Epithelial cell of esophagus (primary cell): ENCODE measurements at regions not wholly inside any gene's neighbourhood (a gene's known extent, or its start where the extent isn't known, plus 50 kb on each side); places are given as distances from the start of the nearest gene placed in this dataset.
"Not testable (repeated sequence)": the region's sequence is repeated elsewhere in the genome, so short reads cannot be mapped to it uniquely, and the experiment has no call there.

Experiments used
- DNase-seq: peaks from one replicate; pipeline ENCODE4 v3.0.0; 2010; ENCODE audit warnings: low read depth
- H3K4me3 ChIP-seq: 2 replicates; pipeline ENCODE4 v1.5.1; 2011; ENCODE audit warnings: mild to moderate bottlenecking, low read length, control low read depth
- TF ChIP-seq, protein P1 (sequence below): IDR thresholded peaks from 2 replicates; pipeline ENCODE4 v1.5.1; 2011; ENCODE audit warnings: low read depth, mild to moderate bottlenecking, low read length, control low read depth, inconsistent platforms; ENCODE audit not compliant: insufficient read depth; ENCODE audit errors: missing control alignments

DNA sequence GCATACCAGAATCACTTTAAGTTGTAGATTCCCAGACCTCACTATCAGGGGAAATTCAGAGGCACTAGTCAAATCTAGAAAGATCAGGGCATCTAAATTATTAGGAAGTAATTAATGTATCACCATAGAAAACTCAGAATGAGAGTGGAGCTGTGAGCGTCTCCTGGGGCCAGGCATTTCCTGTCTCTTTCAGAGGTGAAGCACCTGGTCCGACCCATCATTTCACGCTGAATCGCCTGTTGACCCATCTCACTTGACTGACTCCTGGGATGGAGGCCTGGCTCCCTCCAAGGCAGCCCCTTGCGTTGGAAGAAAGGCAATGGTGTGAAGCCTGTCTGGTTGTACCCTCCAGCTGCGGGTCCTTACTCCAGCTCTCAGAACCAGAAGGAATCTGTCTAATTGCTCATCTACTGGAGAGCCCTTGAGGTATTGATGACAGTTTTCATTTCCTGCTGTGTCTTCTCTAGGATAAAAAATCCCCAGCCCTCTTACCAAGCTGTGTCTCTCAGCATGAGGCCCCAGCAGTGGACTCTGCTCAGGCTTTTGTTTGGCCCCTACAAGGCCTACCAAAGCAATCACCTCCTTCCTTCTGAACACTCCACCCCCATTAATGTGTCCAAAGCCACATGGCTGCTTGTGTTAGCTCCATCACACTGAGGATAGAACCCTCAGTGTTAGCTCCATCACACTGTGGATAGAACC is 93.2 kb upstream of the SYT13 start:
- no peak for DNase-seq
- TF ChIP-seq, protein P1, sequence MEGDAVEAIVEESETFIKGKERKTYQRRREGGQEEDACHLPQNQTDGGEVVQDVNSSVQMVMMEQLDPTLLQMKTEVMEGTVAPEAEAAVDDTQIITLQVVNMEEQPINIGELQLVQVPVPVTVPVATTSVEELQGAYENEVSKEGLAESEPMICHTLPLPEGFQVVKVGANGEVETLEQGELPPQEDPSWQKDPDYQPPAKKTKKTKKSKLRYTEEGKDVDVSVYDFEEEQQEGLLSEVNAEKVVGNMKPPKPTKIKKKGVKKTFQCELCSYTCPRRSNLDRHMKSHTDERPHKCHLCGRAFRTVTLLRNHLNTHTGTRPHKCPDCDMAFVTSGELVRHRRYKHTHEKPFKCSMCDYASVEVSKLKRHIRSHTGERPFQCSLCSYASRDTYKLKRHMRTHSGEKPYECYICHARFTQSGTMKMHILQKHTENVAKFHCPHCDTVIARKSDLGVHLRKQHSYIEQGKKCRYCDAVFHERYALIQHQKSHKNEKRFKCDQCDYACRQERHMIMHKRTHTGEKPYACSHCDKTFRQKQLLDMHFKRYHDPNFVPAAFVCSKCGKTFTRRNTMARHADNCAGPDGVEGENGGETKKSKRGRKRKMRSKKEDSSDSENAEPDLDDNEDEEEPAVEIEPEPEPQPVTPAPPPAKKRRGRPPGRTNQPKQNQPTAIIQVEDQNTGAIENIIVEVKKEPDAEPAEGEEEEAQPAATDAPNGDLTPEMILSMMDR = no peak
- H3K4me3 ChIP-seq = no peak overlapping the region

GRCh38 chr11:45378516-45378915 is 92.4 kb upstream of the SYT13 start:
- no peak for DNase-seq
- H3K4me3 ChIP-seq = no peak overlapping the region
- TF ChIP-seq, protein P1 = no peak

DNA sequence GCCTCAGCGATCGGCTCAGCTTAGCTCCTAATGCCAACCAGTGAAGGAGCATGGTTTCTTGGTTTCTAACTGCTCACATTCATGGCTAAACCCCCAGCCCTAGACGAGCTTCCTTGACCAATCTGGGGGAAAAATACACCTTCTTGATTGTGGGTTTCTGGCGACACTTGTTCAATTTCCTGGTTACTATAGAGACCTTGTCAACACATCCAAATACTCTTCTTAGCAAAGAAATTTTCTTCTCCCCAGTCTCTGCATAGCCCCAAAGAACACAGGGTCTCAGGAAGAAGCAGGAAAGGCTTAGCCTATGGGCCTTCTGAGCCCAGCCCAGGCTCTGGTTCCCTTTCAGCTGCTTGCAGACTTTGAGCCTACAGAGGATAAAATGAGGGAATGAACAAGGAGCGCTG is 88.5 kb upstream of the SYT13 start:
- TF ChIP-seq, protein P1 = no peak
- DNase-seq = no peak
- no peak overlapping the region for H3K4me3 ChIP-seq

DNA sequence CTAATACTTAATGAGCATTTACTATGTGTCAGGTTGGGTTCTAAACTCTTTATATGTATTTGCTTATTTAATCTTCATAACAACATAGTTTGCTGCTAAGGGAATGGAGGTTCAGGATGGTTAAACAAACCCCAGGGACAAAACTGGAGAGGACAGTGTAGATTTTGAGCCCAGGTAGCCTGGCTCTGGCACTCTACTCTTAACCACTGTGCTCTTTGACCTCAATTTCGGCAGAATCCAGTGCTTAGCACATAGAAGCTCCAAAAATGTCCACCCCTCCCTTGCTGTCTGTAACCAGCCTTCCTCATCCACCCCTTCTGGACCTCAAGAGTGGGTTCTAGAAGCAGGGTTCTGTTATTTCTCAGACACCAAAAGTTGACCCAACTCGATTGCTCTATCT is 88.0 kb upstream of the SYT13 start:
- TF ChIP-seq, protein P1 = no peak
- no peak overlapping the region for H3K4me3 ChIP-seq
- DNase-seq = no peak

- DNase-seq = no peak
- TF ChIP-seq, protein P1 = no peak
- no peak overlapping the region for H3K4me3 ChIP-seq
These were observed 87.4 kb upstream of the SYT13 start for GRCh38 chr11:45373506-45374035.

GRCh38 chr11:45372414-45372813 is 86.3 kb upstream of the SYT13 start:
- DNase-seq, H3K4me3 ChIP-seq: not testable (repeated sequence)

DNA sequence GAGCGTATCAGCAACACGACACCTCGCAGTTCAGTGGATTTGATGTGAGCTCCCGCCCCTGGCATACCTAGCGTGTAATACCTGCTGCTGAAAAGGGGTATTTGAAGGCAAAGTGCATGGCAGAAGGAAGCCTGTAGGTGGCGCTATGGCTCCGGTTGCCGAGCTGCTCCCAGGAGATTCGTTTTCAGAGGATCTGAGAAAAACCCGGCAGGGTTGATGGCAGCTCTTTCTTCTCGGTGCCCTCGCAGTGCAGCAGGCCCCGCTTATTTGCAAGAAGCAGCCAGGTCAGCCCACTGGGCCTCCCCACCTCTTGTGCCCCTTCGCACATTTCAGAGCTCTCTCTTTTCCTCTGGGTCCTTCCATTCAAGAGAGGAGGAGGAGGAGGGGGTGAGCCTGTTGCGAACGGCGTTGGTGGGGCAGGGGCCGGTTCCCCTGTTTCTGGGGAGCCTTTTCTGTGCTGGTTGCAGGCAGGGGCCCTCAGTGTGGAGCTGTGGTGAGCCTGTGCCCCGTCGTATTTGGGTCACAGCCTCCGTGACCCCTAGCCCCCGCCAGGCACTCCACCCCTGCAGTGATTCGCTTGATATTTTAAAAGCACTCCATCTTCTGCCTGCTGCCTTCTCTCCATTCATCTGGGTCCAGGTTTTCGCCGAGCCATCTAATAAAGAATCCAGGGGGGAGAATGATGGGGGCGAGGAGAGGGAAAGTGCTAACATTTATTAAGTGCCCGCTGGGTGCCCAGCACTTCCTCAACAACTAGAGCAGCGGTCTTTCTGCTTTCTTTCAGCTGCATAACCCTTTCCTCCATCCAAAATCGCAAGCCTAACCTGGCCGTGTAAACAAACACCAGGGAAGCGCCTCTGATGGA is 85.3 kb upstream of the SYT13 start:
- H3K4me3 ChIP-seq = no peak overlapping the region
- TF ChIP-seq, protein P1 = peak; percentile 88
- peak; percentile 63 for DNase-seq
